Trophoblast cell (in vitro differentiated cells and primary cell): ENCODE measurements at regions not wholly inside any gene's neighbourhood (a gene's known extent, or its start where the extent isn't known, plus 50 kb on each side); places are given as distances from the start of the nearest gene placed in this dataset.

Experiments used
- DNase-seq, 2 donors: peaks; one replicate each; pipeline ENCODE4 v3.0.0-alpha.2; 2016
- H2AFZ ChIP-seq: 2 replicates; pipeline ENCODE4 v1.6.1; 2013; ENCODE audit warnings: low read length, moderate library complexity, mild to moderate bottlenecking; ENCODE audit not compliant: insufficient read depth, poor library complexity
- H2AK5ac ChIP-seq: 2 replicates; pipeline ENCODE4 v1.6.1; 2013; ENCODE audit warnings: mild to moderate bottlenecking, low read length
- H2BK120ac ChIP-seq: 2 replicates; pipeline ENCODE4 v1.6.1; 2013; ENCODE audit warnings: low read length, mild to moderate bottlenecking, moderate library complexity; ENCODE audit not compliant: insufficient read depth, poor library complexity
- H2BK12ac ChIP-seq: 2 replicates; pipeline ENCODE4 v1.6.1; 2013; ENCODE audit warnings: mild to moderate bottlenecking, low read length, moderate library complexity
- H2BK5ac ChIP-seq: 2 replicates; pipeline ENCODE4 v1.6.1; 2013; ENCODE audit warnings: low read length, low read depth, moderate library complexity, mild to moderate bottlenecking; ENCODE audit not compliant: poor library complexity
- H3K14ac ChIP-seq: 2 replicates; pipeline ENCODE4 v1.6.1; 2013; ENCODE audit warnings: mild to moderate bottlenecking, low read length
- H3K18ac ChIP-seq: 2 replicates; pipeline ENCODE4 v1.6.1; 2013; ENCODE audit warnings: mild to moderate bottlenecking, low read length
- H3K23ac ChIP-seq: 2 replicates; pipeline ENCODE4 v1.6.1; 2013; ENCODE audit warnings: low read length
- H3K27ac ChIP-seq: 2 replicates; pipeline ENCODE4 v1.5.1; 2013; ENCODE audit warnings: low read depth, mild to moderate bottlenecking, inconsistent platforms, low read length, moderate library complexity
- H3K27me3 ChIP-seq: 2 replicates; pipeline ENCODE4 v1.6.1; 2013; ENCODE audit warnings: inconsistent platforms, mild to moderate bottlenecking, low read length, moderate library complexity; ENCODE audit not compliant: insufficient read depth
- H3K36me3 ChIP-seq, 2 experiments: 1 replicate in 1 of 2; 2 replicates in 1 of 2; pipeline ENCODE4 v1.6.1; 2013; ENCODE audit warnings: low read length in 2 of 2, mild to moderate bottlenecking in 2 of 2, moderate library complexity in 1 of 2; ENCODE audit not compliant: insufficient read depth in 2 of 2, control insufficient read depth in 1 of 2
- H3K4ac ChIP-seq: 2 replicates; pipeline ENCODE4 v1.6.1; 2013; ENCODE audit warnings: low read depth, mild to moderate bottlenecking, low read length, moderate library complexity
- H3K4me1 ChIP-seq, 2 experiments: 1 replicate in 1 of 2; 2 replicates in 1 of 2; pipeline ENCODE4 v1.6.1; 2013; ENCODE audit warnings: low read length in 2 of 2, mild to moderate bottlenecking in 2 of 2, moderate library complexity in 1 of 2; ENCODE audit not compliant: insufficient read depth in 2 of 2, control insufficient read depth in 1 of 2
- H3K4me2 ChIP-seq: 2 replicates; pipeline ENCODE4 v1.6.1; 2013; ENCODE audit warnings: inconsistent platforms, mild to moderate bottlenecking, low read length, moderate library complexity
- H3K4me3 ChIP-seq: 2 replicates; pipeline ENCODE4 v1.5.1; 2013; ENCODE audit warnings: mild to moderate bottlenecking, low read depth, low read length, inconsistent platforms
- H3K79me1 ChIP-seq: one replicate; pipeline ENCODE4 v1.6.1; 2013; ENCODE audit warnings: low read length
- H3K79me2 ChIP-seq: 2 replicates; pipeline ENCODE4 v1.6.1; 2013; ENCODE audit warnings: low read length, mild to moderate bottlenecking; ENCODE audit not compliant: control insufficient read depth, insufficient read depth, poor library complexity
- H3K9ac ChIP-seq: 2 replicates; pipeline ENCODE4 v1.6.1; 2013; ENCODE audit warnings: mild to moderate bottlenecking, low read length
- H3K9me3 ChIP-seq: 2 replicates; pipeline ENCODE4 v1.6.1; 2013; ENCODE audit warnings: low read depth, mild to moderate bottlenecking, control low read depth, inconsistent platforms, low read length; ENCODE audit not compliant: insufficient read depth
- H4K12ac ChIP-seq: 2 replicates; pipeline ENCODE4 v1.6.1; 2013; ENCODE audit warnings: low read depth, mild to moderate bottlenecking, low read length, moderate library complexity
- H4K8ac ChIP-seq: 2 replicates; pipeline ENCODE4 v1.6.1; 2013; ENCODE audit warnings: low read depth, mild to moderate bottlenecking, low read length, moderate library complexity
- H4K91ac ChIP-seq: one replicate; pipeline ENCODE4 v1.6.1; 2013; ENCODE audit warnings: low read depth, mild to moderate bottlenecking, low read length, moderate library complexity
- WGBS: extraction: QIAGEN DNeasy Blood & Tissue Kit; methylation state at CpG from one replicate; pipeline ENCODE4 v1.1.7; 2013; ENCODE audit warnings: missing lambda C conversion rate; ENCODE audit not compliant: insufficient read length, insufficient coverage; ENCODE audit errors: extremely low coverage; 5-methylcytosine and 5-hydroxymethylcytosine counted together

DNA sequence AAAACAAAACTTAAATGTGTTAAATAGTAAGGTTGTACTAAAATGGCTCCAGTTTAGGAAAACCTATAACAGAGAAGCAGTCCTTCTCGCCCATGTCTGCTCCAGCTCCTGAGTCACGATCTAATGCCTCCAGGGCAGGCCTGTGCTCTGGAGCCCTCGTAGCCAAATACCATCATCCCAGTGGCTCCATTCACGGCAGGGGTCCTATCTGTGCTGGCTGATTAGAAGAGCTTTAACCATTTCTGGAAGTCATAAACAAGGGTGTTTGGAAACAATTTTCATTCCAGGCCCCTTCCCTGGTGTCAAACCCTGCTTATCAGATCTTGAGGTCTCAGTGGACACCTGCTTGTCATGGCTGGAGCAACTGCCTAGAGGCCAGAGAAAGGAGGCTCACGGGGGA lies 336.9 kb downstream of the SOX9 start:
- Histone ChIP-seq H2BK120ac (no peak overlapping the region), H3K9ac (no peak overlapping the region), H3K36me3 (no peaks in the 10 kb centered on the region), H3K79me1 (peaks cover 5% of the 10 kb centered on the region), H2AK5ac (no peak overlapping the region), H3K79me2 (no peaks in the 10 kb centered on the region), H3K23ac (no peak overlapping the region), H4K8ac (no peak overlapping the region), H2BK12ac (no peak overlapping the region), H2AFZ (no peak overlapping the region), H4K91ac (no peak overlapping the region), H3K18ac (no peak overlapping the region), H3K14ac (no peak overlapping the region), H3K4me3 (no peak overlapping the region), H3K4ac (no peak overlapping the region), H3K9me3 (no peaks in the 10 kb centered on the region), H3K4me2 (no peak overlapping the region), H3K27me3 (no peaks in the 10 kb centered on the region), H2BK5ac (no peak overlapping the region), H3K4me1 (peaks cover 16 to 28% of the 10 kb centered on the region in 2 experiments), H4K12ac (no peak overlapping the region), H3K27ac (no peak overlapping the region)
- WGBS: no CpG with 5 or more reads among the region's 5 CpGs
- DNase-seq: peak; percentile 66 to 78

DNA sequence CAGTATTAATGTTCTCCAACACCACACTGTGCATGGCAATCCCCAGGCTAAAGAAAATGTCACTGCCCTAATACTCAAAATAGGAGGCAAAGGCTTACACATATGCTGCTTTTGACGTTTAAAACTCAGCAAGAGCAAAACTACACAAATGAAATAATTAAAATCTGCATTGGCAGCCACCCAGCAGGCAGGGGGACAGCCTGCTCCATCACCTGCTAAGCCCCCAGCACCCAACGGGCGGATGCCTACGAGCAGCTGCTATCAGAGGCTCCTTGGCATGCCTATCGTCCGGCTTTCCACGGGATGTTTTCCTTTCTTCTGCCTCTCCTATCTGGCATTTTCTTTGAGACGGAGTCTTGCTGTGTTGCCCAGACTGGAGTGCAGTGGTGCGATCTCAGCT lies 337.5 kb downstream of the SOX9 start:
- Histone ChIP-seq H3K4me3 (no peak overlapping the region), H3K4ac (no peak overlapping the region), H3K27me3 (no peaks in the 10 kb centered on the region), H3K79me1 (peaks cover 5% of the 10 kb centered on the region), H3K9ac (no peak overlapping the region), H4K12ac (no peak overlapping the region), H3K36me3 (no peaks in the 10 kb centered on the region), H3K4me2 (no peak overlapping the region), H2AK5ac (no peak overlapping the region), H3K79me2 (no peaks in the 10 kb centered on the region), H4K91ac (peak overlapping the region; percentile 9), H3K23ac (no peak overlapping the region), H2BK120ac (no peak overlapping the region), H4K8ac (no peak overlapping the region), H2BK12ac (peak overlapping the region; percentile 29), H3K14ac (no peak overlapping the region), H3K27ac (no peak overlapping the region), H3K9me3 (no peaks in the 10 kb centered on the region), H3K4me1 (peaks cover 18 to 30% of the 10 kb centered on the region in 2 experiments), H2AFZ (no peak overlapping the region), H3K18ac (no peak overlapping the region), H2BK5ac (no peak overlapping the region)
- DNase-seq: no peak
- WGBS: no CpG with 5 or more reads among the region's 9 CpGs

DNA sequence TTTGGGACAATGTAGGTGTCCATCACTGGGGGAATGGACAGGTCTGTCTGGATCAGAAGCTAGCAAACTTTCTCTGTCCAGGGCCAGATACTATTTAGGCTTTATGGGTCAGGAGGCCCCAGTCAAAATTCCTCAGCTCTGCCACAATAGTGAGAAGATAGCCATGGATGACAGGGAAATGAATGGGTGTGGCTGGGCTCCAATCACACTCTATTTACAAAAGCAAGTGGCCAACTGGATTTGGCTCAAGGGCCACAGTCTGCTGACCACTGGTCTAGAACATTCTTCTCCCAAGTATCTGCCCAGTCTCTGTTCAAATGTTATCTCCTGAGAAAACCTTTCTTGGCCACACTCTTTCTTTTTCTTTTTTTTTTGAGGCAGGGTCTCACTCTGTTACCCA lies 339.9 kb downstream of the SOX9 start:
- Histone ChIP-seq H4K8ac (peak overlapping the region; percentile 55), H3K4me3 (no peak overlapping the region), H3K18ac (no peak overlapping the region), H3K9me3 (no peaks in the 10 kb centered on the region), H3K4me1 (peaks cover 25 to 39% of the 10 kb centered on the region in 2 experiments), H3K4ac (no peak overlapping the region), H2BK120ac (peak overlapping the region; percentile 68), H2BK12ac (peak overlapping the region; percentile 74), H3K27ac (peak overlapping the region; percentile 51), H2AFZ (no peak overlapping the region), H2AK5ac (no peak overlapping the region), H3K27me3 (no peaks in the 10 kb centered on the region), H3K9ac (peak overlapping the region; percentile 34), H3K4me2 (no peak overlapping the region), H3K79me1 (peaks cover 10% of the 10 kb centered on the region), H3K36me3 (no peaks in the 10 kb centered on the region), H3K14ac (peak overlapping the region; percentile 40), H2BK5ac (peak overlapping the region; percentile 16), H3K23ac (no peak overlapping the region), H4K91ac (peak overlapping the region; percentile 90), H4K12ac (no peak overlapping the region), H3K79me2 (no peaks in the 10 kb centered on the region)
- no peak for DNase-seq

DNA sequence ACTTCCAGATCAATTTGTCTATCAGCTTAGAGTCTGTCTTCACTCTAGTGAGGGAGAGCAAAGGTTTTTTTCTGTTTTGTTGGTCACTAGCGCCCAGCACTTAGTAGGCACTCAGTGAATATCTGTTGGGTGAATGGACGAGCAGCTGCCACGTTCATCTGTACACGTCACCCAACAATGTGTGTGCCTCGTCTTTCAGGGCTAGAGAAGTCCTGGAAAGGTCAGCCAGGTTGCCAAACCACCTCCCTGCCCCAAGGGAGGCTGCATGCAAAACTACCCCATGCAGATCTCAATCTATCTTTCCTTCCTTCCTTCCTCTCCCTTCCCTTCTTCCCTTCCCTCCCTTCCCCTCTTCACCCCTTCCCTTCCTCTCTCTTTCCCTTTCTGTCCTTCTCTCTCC lies 340.9 kb downstream of the SOX9 start:
- peaks cover 27 to 43% of the 10 kb centered on the region in 2 experiments for H3K4me1 ChIP-seq
- H3K4me2 ChIP-seq: no peak overlapping the region
- H2BK5ac ChIP-seq: no peak overlapping the region
- no peak overlapping the region for H3K18ac ChIP-seq
- H3K14ac ChIP-seq: no peak overlapping the region
- H3K79me2 ChIP-seq: no peaks in the 10 kb centered on the region
- H4K8ac ChIP-seq: no peak overlapping the region
- no peaks in the 10 kb centered on the region for H3K36me3 ChIP-seq
- peak; percentile 33 to 60 for DNase-seq
- no peak overlapping the region for H2AFZ ChIP-seq
- H3K27ac ChIP-seq: no peak overlapping the region
- no peak overlapping the region for H4K91ac ChIP-seq
- no peak overlapping the region for H3K4me3 ChIP-seq
- no peak overlapping the region for H2AK5ac ChIP-seq
- WGBS: no CpG with 5 or more reads among the region's 5 CpGs
- H3K9ac ChIP-seq: no peak overlapping the region
- H2BK12ac ChIP-seq: no peak overlapping the region
- no peaks in the 10 kb centered on the region for H3K27me3 ChIP-seq
- no peak overlapping the region for H3K4ac ChIP-seq
- peaks cover 12% of the 10 kb centered on the region for H3K79me1 ChIP-seq
- no peaks in the 10 kb centered on the region for H3K9me3 ChIP-seq
- H3K23ac ChIP-seq: no peak overlapping the region
- no peak overlapping the region for H2BK120ac ChIP-seq
- no peak overlapping the region for H4K12ac ChIP-seq
